ENCODE measurements at regions not wholly inside any gene's neighbourhood (a gene's known extent, or its start where the extent isn't known, plus 50 kb on each side); places are given as distances from the start of the nearest gene placed in this dataset.
"Not testable (repeated sequence)": the region's sequence is repeated elsewhere in the genome, so short reads cannot be mapped to it uniquely, and the experiment has no call there.

DNA sequence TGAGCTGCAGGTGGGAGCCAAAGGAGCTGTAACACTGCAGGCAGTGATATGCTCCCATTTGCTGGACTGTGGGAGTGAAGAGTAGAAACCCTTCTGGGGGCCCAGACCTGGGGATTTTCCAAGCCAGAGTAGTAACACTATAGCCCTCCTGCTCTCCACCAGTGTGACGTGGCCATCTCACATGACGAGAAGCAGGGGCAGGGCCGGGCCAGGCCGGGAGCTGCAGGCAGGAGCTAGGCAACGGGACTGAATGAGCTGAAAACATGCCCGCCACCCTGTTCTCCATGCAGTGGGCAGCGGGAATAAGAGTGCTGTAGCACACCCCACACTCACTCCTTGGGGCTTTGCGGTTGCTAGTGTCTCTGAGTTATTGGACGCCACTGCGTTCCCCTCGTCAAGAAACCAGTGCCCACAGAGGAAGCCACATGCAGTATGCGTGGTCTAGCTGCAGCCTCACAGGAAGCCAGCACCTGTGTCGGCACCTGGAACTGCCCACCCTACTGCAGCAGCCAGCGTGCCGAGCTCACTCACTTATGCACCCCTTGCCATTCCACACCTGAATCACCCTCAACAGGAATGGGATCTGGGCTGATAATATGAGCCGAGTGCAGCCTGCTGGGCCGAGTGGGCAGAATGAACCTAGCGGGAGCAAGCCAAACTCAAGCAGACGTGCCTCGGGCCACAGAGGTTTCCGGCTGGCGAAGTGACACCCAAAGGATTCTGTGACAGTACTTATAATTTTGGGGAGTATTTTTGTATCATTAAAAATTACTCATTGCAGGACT lies 1389.6 kb downstream of the KCNT2 start:
- no peak for DNase-seq (ENCODE audit: low read depth in 3 of 3)

DNA sequence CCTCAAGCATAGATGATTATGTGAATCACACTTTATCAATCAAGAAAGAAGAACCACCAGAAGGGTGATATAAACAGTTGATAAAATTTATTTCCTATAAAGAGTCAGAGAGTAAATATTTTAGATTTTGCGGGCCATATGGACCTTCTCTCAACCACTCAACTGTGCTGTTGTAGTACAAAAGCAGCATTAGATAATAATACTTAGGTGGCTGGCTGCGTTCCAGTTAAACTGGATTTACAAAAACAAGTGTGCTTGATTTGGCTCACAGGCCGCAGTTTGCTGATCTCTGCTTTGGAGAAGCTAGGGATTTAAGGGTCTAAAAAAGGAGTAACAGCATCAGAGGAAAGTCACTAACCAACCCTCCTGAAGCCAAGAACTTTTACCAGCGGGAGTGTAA lies 1406.0 kb downstream of the KCNT2 start:
- no peak for DNase-seq (ENCODE audit: low read depth in 3 of 3)

DNA sequence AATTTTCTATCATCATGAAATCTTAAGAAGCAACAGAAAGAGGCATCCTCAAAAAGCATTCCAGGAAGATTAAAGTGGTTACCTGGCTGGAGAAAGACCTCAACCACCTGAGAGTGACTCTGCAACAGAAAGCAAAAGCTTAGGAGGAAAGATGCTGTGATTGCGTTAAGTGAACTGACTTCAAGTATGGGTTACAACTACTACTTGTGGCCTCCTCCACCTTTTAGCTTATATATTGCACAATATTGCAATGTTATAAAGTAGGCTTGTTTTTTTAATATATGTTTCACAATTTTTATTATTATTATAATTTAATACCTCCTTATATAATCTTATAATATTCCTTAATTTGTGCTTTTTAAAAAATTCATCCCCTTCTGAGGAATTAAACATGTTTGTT lies 1407.5 kb downstream of the KCNT2 start:
- no peak for DNase-seq (ENCODE audit: low read depth in 3 of 3)

DNA sequence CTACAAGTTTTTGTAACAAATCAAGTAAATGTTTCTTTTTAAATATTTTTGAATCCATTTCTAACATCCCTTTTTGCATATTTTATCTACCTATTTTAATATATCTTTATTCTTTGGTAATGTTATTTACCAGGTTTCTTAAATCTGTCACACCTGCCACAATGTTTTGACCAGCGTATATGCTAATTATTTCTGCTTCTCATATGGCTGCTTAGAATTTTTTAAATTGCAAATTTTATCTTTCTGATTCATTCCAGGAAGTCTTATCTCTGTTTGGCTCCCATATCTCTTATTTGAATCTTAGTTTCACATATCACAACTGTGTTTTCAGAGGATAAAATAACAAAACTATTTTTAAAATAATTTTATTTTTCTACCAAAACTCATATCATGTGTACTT lies 1411.1 kb downstream of the KCNT2 start:
- DNase-seq (ENCODE audit: low read depth in 3 of 3), result no peak

DNA sequence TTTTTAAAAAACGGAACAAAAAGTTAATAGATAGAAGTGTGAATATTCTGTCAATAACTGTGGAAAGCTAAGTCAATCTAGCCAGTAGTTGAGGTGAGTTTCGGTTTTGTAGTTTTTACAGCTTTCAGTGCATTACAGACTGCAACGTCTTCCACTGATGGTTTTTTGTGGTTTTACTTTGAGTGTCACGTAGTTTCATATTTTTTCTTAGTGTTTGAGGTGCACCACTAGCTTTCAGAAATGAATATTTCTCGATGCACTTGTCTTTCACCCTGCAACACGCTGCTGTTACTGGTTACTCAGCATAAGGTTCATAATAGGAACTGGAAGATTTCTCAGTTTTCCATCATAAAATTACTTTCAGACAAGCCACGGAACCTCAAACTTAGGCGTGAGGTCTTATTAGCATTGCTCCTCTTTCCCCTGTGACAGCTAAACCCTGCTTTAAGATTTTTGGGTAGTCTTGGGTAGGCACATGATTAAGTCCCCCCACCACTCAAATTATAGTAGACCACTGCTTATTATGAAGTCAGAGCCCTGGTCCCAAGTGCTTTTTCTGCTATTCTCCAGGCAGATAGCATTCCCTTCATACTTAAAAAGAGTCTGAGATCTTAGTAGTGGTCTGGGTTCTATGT lies 1412.7 kb downstream of the KCNT2 start:
- DNase-seq (ENCODE audit: low read depth in 3 of 3), result no peak

DNA sequence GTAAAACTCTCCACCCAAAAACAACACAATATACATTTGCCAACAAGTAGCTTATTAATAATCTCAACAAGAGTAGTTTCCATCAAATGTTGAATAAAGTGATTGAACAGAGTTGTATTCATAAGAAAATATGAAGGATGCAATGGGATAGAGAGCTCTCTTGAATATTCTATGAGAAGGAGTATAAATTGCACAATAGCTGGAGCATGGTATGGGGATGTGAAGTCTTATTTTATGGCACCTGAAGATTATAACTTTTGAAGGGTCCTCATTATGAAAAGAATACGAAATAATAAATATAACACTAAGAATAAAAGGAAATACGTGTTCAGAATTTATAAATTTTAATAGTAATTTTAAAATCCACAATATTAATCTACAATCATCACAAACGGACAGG lies 1415.1 kb downstream of the KCNT2 start:
- DNase-seq (ENCODE audit: low read depth in 3 of 3), result no peak

DNA sequence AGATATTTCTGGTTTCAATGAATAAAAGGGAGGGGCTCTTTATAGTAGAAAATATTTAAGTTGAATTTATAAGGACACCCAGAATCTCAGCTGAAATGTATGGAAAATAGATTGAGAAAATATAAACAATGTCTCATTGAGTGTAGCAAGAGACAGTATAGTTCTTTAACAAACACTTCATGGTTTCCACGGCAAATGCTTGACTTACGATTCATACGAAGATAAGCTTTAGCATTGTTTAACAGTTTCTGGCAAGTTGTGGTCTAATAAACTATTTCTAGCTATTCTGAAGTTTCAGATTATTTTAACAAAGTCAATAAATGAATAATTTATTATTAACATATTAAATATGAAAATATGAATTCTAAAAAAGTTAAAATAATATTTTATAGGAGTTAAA lies 1419.4 kb downstream of the KCNT2 start:
- DNase-seq (ENCODE audit: low read depth in 3 of 3), result no peak

DNA sequence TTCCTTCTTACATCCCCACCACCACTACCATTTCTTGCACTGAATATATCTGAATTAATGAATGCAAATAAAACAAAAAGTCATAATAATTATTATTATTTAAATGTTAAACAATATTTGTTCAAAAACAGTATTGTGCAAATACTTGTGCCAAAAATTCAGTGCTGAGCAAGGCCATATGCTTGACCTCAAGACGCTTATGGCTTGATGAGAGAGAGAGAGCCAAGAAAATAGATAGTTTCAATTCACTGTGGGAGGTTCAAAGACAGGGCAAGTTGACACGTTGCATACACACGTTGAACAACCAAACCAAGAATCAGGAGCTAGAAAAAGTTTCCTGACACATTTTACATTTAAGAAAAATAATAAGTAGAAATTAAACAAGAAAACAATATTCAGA lies 1421.7 kb downstream of the KCNT2 start:
- no peak for DNase-seq (ENCODE audit: low read depth in 3 of 3)

DNA sequence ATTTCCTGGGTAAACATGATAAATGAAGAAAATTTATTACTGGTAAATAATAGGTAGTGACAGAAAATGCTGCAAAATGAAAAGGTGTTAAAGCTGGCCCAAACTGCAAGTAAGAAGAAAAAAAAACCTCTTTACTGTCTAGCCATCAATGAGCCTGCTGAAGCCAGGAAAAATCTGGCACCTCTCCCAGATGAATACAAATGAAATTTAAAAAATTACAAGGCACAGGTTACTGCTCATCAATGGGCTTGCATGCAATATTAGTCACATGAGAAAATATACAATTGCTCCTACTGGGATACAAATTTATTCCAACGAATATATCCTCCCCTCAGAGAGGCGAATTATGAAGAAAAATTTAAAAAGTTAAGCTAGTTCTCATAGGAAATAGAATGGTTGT lies 1422.5 kb downstream of the KCNT2 start:
- DNase-seq (ENCODE audit: low read depth in 3 of 3), result no peak

DNA sequence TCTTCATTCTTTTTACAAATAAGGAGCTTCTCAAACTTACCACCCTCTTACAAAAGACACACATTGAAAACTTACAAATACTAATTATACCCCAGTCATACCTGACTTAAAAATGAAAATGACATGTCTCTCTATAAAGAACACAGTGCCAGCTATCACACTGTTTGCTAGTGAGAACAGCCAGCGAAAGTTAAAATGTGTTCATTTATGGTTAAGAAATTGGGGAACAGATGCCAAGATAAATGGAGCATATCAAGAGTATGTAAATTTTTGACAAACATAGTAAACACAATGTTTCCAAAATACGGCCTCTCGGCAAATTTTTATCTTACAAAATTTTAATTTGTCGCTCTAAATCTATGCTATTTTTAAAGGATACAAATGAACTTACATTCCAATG lies 1422.9 kb downstream of the KCNT2 start:
- no peak for DNase-seq (ENCODE audit: low read depth in 3 of 3)

DNA sequence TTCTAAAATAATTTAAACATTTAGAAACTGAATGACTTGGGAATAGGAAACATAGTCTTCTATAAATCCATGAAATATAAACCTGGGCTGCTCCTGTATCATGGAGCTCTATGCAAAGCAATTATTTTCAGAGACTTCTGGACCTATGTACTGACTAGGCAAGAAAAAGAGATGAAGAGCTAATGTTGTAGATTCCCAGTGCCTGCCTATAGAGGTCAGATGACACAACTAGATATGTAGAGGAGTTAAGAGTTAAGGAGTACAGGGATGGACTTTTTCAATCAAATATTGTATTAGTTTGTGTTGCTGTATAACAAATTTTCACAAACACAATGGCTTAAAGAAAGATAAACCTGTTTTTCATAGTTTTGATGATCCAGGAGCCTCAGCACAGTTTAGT lies 1434.5 kb downstream of the KCNT2 start:
- no peak for DNase-seq (ENCODE audit: low read depth in 3 of 3)

DNA sequence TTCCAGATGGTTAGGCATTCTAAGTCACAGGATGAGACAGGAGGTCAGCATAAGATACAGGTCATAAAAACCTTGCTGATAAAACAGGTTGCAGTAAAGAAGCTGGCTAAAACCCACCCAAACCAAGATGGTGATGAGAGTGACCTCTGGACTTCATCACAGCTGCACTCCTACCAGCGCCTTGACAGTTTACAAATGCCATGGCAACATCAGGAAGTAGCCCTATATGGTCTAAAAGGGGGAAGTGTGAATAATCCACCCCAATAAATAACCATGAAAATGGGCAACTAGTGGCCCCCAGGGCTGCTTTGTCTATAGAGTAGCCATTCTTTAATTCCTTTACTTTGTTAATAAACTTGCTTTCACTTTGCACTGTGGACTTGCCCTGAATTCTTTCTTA lies 1448.4 kb downstream of the KCNT2 start:
- not testable (repeated sequence) for DNase-seq (ENCODE audit: low read depth in 3 of 3)

DNA sequence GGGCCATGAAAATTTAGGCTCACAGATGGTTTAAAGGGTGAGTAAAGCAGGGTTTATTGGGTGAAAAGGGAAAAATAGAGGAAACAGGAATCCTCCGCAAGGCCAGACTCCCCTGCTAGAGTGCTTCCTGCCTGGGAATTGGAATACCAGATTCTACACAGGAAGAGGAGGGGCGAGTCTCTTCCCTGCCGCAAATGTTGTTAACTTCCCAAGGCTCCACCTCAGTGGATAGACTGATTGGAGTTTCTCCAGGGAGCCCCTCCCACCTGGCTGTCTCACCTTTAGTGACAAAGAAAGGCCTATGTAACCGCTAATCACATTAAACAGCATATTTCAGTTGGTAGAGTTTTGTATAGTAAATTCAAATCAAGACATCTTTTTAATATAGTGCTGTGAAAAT lies 1450.1 kb downstream of the KCNT2 start:
- DNase-seq (ENCODE audit: low read depth in 3 of 3), result no peak

DNA sequence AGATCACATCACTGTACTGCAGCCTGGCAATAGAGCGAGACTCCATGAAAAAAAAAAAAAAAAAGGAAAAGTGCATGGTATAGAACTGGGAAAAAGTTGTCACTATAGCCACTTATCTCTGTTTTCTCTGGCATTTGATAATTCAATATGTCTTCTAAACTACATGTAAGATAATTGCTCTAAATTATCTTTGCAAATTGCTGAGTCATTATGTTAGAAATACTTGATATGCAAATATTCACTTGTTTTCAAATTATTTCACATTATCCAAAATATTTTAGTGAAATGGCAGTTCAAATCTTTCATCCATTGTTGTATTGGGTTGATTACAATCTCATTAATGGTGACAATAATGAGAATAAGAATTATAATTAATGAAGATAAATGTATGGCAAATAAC lies 1455.1 kb downstream of the KCNT2 start:
- no peak for DNase-seq (ENCODE audit: low read depth in 3 of 3)

DNA sequence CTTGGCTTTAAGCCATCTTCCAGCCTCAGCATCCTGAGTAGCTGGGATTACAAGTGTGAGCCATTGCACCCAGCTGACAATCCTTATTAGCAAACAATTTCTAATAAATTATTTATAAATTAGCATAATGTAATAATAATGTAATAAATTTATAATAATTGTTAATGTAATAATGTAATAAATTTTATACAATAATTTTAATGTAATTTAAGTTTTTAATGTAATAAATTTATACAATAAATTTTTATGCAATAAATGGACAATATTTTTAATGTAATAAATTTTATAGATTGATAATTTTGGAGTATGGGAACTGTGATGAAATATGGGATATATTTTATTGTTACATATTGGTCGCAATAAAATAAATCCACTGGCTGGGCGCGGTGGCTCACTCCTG lies 1457.5 kb downstream of the KCNT2 start:
- no peak for DNase-seq (ENCODE audit: low read depth in 3 of 3)

DNA sequence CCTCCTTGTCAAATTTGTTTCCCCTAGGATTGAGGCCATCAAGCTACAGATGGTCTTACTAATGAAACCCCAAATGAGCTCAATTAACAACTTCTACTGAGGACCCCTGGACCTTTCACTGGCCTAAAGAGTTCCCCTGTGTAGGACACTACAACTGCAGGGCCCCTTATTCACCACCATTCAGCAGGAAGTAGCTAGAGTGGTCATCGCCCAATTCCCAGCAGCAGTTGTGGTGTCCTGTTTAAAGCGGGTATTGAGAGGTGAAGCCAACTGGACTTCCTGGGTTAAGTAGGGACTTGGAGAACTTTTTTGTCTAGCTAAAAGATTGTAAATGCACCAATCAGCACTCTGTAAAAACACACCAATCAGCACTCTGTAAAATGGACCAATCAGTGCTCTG lies 1466.9 kb downstream of the KCNT2 start:
- DNase-seq (ENCODE audit: low read depth in 3 of 3), result no peak

DNA sequence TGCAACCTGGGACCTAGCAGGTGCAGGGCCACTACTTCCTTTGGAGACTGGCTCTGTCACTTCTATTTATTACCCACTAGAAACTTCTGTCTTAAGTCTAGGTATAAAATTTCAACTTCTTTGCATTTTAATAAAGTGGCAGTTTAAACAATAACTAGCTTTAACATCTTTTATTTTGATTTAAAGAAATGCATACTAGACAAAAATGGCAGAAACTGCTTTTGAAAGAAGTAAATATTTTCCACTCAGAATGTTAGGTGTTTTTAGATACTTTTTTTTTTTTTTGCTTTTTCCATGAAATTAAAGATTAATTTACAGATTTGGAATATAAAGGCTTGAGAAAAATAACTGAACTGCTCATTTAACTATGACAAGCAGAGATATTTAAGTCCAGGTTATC lies 1477.6 kb downstream of the KCNT2 start:
- DNase-seq (ENCODE audit: low read depth in 3 of 3), result no peak

DNA sequence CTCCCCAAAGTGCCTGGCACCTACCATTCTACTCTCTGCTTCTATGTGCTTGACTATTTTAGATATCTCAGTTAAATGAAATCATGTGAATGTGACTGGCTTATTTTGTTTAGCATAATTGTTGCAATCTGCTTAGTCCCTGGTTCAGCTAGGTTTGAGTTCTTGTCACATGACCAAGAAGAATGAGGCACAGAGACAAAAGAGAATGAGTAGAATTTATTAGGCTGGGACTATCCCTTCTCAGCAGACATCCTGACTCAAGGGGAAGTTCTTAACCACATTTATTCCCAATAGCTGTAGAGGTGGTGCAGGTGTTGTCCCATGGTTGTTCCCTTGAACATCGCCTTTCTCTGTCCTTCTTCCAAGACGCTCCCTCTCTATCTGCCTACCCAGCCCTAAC lies 1485.7 kb downstream of the KCNT2 start:
- DNase-seq (ENCODE audit: low read depth in 3 of 3), result no peak

DNA sequence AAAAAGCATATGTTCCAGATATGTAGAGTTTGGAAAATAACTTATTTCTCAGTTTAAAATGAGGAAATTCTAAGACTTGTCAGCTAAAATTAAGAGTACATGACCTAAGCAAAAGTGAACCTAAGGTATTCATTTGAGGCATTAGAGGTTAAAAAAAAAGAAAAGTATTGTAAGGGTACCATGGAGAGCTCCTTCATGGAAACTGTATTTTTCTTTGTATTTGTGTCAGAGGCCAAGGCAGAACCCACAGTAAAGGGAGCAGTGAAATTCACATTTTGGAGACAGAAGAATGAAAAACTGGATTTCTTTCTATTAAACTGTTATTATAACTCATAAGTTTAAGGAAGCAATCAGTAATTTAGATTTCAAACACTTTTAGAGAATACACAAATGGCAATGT lies 1494.8 kb downstream of the KCNT2 start:
- DNase-seq (ENCODE audit: low read depth in 3 of 3), result no peak

DNA sequence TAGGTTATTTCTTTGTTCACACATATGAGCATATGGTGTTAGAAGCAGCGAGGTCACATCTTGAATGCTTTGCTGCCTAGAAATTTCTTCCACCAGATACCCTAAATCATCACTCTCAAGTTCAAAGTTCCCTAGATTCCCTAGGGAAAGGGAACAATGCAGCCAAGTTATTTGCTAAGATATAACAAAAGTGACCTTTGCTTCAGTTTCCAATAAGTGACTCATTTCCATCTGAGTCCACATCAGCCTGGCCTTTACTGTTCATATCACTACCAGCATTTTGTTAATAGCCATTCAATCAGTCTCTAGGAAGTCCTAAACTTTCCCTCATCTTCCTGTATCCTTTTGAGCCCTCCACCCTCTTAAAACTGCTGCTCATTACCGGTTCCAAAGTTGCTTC lies 1502.5 kb downstream of the KCNT2 start:
- DNase-seq (ENCODE audit: low read depth in 3 of 3), result no peak

DNA sequence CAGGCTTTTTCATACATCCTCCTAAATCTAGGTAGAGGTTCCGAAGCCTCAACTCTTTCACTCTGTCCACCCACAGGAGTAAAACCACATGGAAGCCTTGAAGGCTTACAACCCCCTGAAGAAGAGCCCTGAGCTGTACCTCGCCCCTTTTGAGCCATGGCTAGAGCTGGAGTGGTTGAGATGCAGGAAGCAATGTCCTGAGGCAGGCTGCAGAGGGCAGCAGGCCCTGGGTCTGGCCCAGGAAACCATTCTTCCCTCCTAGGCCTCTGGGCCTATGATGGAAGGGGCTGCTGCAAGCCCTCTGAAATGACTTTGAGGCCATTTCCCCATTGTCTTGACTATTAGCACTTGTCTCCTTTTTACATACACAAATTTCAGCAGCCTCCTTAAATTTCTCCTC lies 1503.0 kb downstream of the KCNT2 start:
- DNase-seq (ENCODE audit: low read depth in 3 of 3), result no peak

DNA sequence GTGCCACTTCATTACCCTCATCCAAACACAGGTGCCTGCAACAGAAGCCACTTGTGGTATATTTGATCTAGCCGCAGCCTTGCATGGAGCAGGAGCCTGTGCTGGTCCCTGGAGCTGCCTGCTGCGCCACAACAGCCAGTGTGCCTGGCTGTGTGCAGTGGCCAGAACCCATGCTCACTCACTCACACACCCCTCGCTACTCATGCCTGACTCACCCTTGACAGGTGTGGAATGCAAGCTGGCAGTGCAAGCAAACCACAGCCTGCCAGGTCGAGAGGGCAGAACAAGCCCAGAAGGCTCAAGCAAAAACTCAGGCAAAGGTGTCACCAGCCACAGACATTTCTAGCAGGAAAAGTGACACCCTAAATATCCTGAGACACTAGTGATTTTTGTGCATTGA lies 1510.9 kb downstream of the KCNT2 start:
- no peak for DNase-seq (ENCODE audit: low read depth in 3 of 3)

DNA sequence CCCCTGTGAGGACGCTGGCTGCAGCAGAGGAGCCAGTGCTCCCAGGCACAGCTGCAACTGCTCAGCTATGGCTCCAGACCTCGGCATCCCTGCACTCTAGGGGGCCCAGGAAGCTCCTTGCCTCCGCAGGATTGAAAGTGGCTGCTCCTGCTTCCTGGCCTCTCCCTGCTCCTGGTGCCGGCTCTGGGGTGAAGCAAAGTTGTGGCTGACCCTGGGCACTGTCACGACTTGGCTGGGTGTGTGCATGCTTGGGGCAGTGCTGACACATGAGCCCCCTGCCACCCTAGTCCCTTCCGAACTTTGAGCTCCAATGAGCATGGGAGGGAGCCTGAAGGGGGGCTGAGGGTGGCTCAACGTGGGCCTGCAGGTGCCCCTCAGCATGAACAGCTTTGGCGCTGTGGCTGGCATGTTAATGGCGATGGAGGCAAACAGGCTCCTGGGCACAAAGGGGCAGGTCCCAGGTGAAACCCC lies 1512.2 kb downstream of the KCNT2 start:
- no peak for DNase-seq (ENCODE audit: low read depth in 3 of 3)

DNA sequence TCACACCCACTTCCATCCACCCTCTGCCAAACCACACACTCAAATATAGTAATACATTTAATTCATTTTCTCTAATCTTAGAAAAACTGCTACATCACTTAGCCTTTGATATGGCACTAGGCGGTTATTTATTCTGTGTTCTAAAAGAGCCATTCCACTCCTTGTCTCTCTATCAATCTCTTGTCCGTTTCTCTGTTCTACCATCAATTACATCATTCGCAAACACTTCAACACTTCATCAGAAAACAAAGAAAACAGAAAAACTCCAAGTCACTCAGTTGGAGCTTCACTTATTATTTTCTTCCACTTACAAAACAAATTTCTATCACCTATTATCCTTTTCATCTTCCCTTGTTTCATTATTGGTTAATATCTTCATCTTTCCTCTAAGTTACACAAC lies 1523.0 kb downstream of the KCNT2 start:
- DNase-seq (ENCODE audit: low read depth in 3 of 3), result no peak

All from stimulated activated CD4-positive, alpha-beta T cell treated with anti-CD3 and anti-CD28 coated beads, TNF-alpha, amount 100 ng/mL, for 24 hours (primary cell).